ENCODE measurements at regions not wholly inside any gene's neighbourhood (a gene's known extent, or its start where the extent isn't known, plus 50 kb on each side); places are given as distances from the start of the nearest gene placed in this dataset.

- no peak for DNase-seq (ENCODE audit: low spot score)
Observed at GRCh38 chr2:134080386-134081089, 173.3 kb upstream of the MGAT5 start.

DNA sequence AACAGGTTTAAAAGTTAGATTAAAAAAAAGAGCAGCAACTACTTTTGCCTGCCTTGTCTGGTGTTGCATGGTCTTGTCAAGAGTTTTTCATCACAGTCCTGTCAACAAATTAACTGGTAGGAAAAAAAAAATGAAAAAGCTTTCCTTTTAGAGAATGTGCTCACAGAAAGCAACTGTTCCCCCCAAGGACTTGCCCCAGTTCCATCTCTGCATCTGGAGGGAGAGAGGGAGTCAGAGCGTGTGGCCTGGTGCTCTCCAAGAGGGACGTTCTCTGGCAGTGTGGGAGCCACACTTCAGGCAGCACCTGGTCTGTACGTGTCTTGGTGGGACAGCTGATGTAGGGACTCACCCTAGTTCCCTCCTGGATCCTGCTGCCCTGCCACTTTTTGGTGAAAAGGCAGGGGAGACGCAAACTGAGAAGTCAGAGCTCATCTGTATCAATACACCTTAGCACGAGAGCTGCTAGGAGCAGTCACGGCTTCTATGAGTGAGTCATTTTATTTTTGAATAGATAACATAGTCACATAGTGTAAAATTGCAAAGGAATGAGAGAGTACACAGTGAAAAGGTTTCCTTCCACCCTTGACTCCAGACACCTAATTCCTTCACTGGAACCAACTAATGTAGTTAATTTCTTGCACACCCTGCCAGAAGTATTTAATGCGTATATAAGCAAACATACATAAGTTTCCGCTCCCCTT lies 172.5 kb upstream of the MGAT5 start:
- no peak for DNase-seq (ENCODE audit: low spot score)

DNA sequence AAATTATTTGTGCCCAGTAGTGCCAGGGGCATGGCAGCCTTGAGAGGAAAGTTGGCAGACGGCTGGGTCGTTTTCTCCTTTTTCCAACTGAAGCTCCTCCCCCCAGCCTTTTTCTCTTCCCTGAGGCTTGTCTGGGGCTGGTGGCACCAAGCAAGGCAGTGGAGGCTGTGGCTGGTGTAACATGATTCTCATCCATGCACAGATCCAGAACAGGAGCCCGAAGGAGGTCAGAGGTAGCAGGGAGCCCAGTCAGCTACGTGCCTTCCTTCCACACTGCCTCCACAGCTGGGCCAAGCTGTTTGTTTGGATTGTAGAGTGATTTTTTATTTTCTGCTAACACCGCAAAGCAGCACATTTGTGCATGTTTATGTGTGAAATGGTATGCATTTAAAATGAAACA lies 170.3 kb upstream of the MGAT5 start:
- no peak for DNase-seq (ENCODE audit: low spot score)

DNA sequence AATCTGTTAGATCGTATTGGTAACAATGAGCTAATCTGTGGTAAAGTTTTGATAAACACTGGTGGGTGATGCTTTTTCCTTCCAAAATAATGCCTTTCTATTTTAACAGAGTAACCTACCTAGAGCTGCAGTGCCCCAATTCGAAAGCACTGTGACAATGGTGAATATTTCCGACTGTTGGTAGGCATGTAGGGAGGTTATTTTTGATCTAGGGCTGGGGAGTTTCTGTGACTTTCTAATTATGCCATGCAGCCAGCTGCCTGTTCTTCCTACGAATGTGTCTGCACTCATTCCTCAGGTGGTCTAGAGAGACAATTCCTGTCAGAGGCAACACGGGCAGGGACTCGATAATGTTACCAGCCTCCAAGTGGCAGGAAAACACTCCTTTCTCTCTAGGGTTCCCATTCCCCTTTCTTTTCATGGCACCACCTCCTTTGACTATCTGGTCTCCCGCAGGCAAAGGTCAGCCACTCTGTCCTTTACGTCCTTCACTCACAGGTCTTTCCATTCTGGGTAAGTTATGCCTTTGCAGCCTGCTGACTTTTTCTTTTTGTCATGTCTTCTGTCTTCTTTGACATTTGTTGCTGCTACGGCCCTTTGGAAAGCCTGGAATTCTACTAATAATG lies 167.2 kb upstream of the MGAT5 start:
- no peak for DNase-seq (ENCODE audit: low spot score)

GRCh38 chr2:134087371-134087921 lies 166.4 kb upstream of the MGAT5 start:
- no peak for DNase-seq (ENCODE audit: low spot score)

- DNase-seq (ENCODE audit: low spot score): no peak
Observed at GRCh38 chr2:134089454-134089853, 164.4 kb upstream of the MGAT5 start.

DNA sequence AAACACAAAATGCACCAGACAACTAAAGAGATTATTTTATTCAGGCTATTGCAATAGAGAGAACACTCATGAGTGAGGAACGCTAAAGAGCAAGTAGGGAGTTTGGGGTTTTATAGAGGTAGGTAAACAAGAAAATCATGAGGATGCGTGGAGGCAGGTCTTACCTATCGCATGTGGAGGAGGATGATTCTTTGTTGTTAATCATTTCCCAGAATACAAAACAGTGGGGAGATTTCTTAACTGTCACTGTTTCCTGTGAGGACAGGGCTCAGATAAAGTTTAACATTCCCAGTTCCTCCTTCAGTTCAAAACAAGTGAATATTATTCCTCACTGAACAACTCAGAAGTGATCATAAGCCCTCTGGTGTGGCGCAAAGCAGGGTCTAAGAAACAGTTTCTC lies 156.1 kb upstream of the MGAT5 start:
- no peak for DNase-seq (ENCODE audit: low spot score)

GRCh38 chr2:134098321-134098720 lies 155.6 kb upstream of the MGAT5 start:
- no peak for DNase-seq (ENCODE audit: low spot score)

- DNase-seq (ENCODE audit: low spot score): no peak
Observed at GRCh38 chr2:134099273-134099672, 154.6 kb upstream of the MGAT5 start.

DNA sequence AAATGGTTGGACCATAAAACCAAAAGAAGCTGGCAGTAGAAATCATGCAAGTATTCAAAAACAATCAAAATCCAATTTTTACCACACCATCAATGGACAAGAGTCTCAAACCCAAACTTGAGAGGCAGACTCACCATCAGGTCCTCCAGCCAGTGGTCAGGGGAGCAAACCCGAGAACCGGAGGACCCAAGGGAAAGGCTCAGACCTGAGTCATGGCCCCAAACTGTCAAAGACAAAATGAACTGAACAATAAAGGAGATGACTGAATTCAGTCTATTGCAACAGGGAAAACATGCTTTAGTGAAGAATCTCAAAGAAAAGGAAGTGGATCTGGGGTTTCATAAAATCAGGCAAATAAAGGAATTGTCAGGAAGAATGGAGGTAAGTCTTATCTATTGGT lies 150.7 kb upstream of the MGAT5 start:
- DNase-seq (ENCODE audit: low spot score): no peak

- no peak for DNase-seq (ENCODE audit: low spot score)
Observed at GRCh38 chr2:134104754-134105153, 149.1 kb upstream of the MGAT5 start.

- no peak for DNase-seq (ENCODE audit: low spot score)
Observed at GRCh38 chr2:134107402-134107801, 146.5 kb upstream of the MGAT5 start.

DNA sequence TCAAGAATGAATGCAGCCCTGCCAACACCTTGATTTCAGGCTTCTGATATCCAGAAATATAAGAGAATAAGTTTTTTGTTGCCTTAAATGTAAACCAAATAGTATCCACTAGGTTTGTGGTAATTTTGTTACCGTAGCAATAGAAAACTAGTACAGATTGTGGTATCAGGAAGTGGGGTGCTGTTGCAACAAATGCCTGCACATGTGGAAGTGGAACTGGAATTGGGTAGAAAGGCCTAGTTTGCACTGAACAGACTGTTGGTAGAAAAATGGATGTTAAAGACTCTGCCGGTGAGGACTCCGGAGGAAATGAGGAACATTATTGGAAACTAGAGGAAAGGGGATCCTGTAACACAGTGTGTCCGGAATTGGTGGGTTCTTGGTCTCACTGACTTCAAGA lies 145.8 kb upstream of the MGAT5 start:
- no peak for DNase-seq (ENCODE audit: low spot score)

GRCh38 chr2:134109246-134109645 lies 144.6 kb upstream of the MGAT5 start:
- no peak for DNase-seq (ENCODE audit: low spot score)

DNA sequence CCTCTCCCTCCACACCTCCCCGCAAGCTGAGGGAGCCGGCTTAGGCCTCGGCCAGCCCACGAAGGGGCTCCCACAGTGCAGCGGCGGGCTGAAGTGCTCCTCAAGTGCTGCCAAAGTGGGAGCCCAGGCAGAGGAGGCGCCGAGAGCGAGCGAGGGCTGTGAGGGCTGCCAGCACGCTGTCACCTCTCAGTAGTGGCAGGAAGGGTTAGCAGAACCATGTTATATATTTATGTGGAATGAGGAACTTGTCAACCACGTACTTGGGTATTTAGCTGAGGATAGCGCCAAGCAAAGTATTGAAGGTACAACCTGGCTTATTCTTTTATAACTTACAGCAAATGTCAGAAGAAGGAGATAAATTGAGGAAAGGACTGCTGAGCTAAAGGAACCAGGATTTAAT lies 144.1 kb upstream of the MGAT5 start:
- no peak for DNase-seq (ENCODE audit: low spot score)

GRCh38 chr2:134110532-134110931 lies 143.3 kb upstream of the MGAT5 start:
- DNase-seq (ENCODE audit: low spot score): no peak

- DNase-seq (ENCODE audit: low spot score): no peak
Observed at GRCh38 chr2:134117676-134118075, 136.2 kb upstream of the MGAT5 start.

- peak; percentile 91 for DNase-seq (ENCODE audit: low spot score)
Observed at GRCh38 chr2:134118279-134119116, 135.4 kb upstream of the MGAT5 start.

DNA sequence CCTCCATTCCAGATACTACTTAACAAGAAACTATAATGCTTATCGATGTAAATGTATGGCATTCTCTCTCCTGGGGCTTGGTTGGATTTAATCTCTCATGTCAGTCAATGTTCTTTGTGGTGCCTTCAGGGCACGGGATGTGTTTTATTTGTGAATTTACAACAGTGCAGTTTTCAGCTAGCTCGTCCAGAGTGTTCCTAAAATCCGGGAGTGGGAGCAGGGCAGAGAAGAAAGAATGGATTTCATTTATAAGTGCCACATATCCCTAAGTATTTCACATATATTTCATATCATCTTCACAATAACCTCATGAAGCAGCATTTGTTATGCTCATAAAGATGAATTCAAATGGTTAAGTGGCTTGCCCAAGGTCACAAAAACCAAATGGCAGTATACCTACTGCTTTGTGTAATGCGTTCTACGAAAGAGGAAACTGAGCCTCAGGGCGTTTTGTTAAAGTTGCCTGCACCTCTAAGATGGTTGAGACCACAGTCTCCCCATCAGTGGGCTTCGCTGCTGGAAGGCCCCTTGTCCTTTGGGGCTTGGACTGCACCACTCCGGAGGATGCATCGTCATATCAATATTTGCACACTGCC lies 134.7 kb upstream of the MGAT5 start:
- DNase-seq (ENCODE audit: low spot score): no peak

DNA sequence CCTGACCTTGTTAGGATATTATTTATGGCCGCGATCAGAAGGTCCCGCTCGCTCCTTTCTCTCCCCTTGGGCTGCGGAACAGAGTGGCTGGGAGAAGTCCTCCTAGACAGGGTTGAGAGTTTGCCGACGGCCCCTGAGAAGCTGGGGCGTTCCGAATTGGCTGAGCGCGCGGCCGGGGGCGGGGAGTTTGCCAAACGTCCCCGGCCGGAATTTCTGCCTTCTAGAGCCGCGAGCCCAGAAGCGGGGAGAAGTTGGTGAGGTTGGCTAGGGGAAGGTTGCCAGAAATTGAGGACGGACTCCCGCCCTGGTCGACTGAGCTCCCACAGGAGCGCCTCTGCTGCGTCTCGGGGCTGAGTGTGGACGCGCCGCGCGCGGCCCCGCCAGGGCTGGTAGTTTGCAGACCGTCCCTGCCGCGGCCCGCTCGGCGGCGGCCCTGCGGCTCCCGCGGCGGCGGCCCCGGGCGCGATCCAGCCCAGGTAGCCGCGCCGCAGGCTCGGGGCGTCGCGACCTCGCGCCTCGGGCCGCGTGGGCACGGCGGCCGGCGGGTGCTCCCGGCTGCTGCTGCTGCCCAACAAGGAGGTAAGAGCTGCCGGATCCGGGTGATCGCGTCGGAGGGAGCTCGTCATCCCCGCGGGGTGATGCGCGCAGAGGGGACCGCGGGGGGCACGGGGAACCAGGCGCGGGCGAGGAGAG lies 134.0 kb upstream of the MGAT5 start:
- peak; percentile 86 for DNase-seq (ENCODE audit: low spot score)

- no peak for DNase-seq (ENCODE audit: low spot score)
Observed at GRCh38 chr2:134120406-134120732, 133.5 kb upstream of the MGAT5 start.

All from kidney capillary endothelial cell (primary cell).